GM12874 (cell line): ENCODE measurements at regions not wholly inside any gene's neighbourhood (a gene's known extent, or its start where the extent isn't known, plus 50 kb on each side); places are given as distances from the start of the nearest gene placed in this dataset.

Source experiments
- CTCF ChIP-seq: IDR thresholded peaks from 2 replicates; pipeline ENCODE4 v1.5.1; 2011; ENCODE audit warnings: low read depth, mild to moderate bottlenecking, control low read depth, low read length, moderate library complexity; ENCODE audit not compliant: insufficient read depth

GRCh38 chr10:21047511-21047910 lies 150.4 kb upstream of the NEBL start:
- TF ChIP-seq CTCF: no peak

GRCh38 chr10:21047096-21047495 lies 150.0 kb upstream of the NEBL start:
- no peak for TF ChIP-seq CTCF

GRCh38 chr10:21043044-21043443 lies 145.9 kb upstream of the NEBL start:
- TF ChIP-seq CTCF: no peak

- no peak for TF ChIP-seq CTCF
Measured at GRCh38 chr10:21042536-21042935, 145.4 kb upstream of the NEBL start.

GRCh38 chr10:21041763-21042458 lies 144.8 kb upstream of the NEBL start:
- TF ChIP-seq CTCF: no peak

GRCh38 chr10:21039721-21040120 lies 142.6 kb upstream of the NEBL start:
- no peak for TF ChIP-seq CTCF

- TF ChIP-seq CTCF: no peak
Measured at GRCh38 chr10:21036757-21037156, 139.6 kb upstream of the NEBL start.
